GM23338 (cell line): ENCODE measurements at regions not wholly inside any gene's neighbourhood (a gene's known extent, or its start where the extent isn't known, plus 50 kb on each side); places are given as distances from the start of the nearest gene placed in this dataset.

Experiments used
- ATAC-seq: fragments of 200-7000 bp; cut with Tn5 transposase; 3 replicates; pipeline ENCODE4 v1.9.1; 2020
- DNase-seq: peaks from one replicate; pipeline ENCODE4 v3.0.0-alpha.2; 2015; ENCODE audit warnings: low spot score
- H2AFZ ChIP-seq: fragments of 200-600 bp; sonication (generic); 2 replicates; pipeline ENCODE4 v1.8.0; 2016; ENCODE audit warnings: antibody characterized with exemption, mild to moderate bottlenecking, moderate library complexity
- H3F3A ChIP-seq: fragments of 200-600 bp; sonication (generic); replicated peaks from 2 replicates; pipeline ENCODE4 v1.8.0; 2017; ENCODE audit warnings: antibody characterized with exemption, mixed run types, low read depth
- H3K27ac ChIP-seq: fragments of 200-600 bp; sonication (generic); 2 replicates; pipeline ENCODE4 v1.6.1; 2016; ENCODE audit warnings: low read depth
- H3K27me3 ChIP-seq: fragments of 200-600 bp; sonication (generic); 2 replicates; pipeline ENCODE4 v1.8.0; 2016; ENCODE audit warnings: mild to moderate bottlenecking, mixed run types, moderate library complexity; ENCODE audit not compliant: insufficient read depth
- H3K36me3 ChIP-seq: fragments of 200-600 bp; sonication (generic); 2 replicates; pipeline ENCODE4 v1.8.0; 2016; ENCODE audit warnings: mild to moderate bottlenecking; ENCODE audit not compliant: insufficient read depth
- H3K4me1 ChIP-seq: fragments of 200-600 bp; sonication (generic); 2 replicates; pipeline ENCODE4 v1.8.0; 2016; ENCODE audit warnings: mild to moderate bottlenecking, moderate library complexity; ENCODE audit not compliant: insufficient read depth
- H3K4me2 ChIP-seq: fragments of 200-600 bp; sonication (generic); 2 replicates; pipeline ENCODE4 v1.7.1; 2017; ENCODE audit warnings: mixed run types
- H3K4me3 ChIP-seq: fragments of 200-600 bp; sonication (generic); 2 replicates; pipeline ENCODE4 v1.6.1; 2016; ENCODE audit warnings: mixed run types
- H3K79me2 ChIP-seq: fragments of 200-600 bp; sonication (generic); replicated peaks from 2 replicates; pipeline ENCODE4 v1.8.0; 2017; ENCODE audit warnings: mild to moderate bottlenecking; ENCODE audit not compliant: insufficient read depth
- H3K9me2 ChIP-seq: fragments of 200-600 bp; sonication (generic); 2 replicates; pipeline ENCODE4 v1.8.0; 2017; ENCODE audit not compliant: insufficient read depth
- H4K20me1 ChIP-seq: fragments of 200-600 bp; sonication (generic); replicated peaks from 2 replicates; pipeline ENCODE4 v1.8.0; 2017; ENCODE audit warnings: mild to moderate bottlenecking; ENCODE audit not compliant: insufficient read depth
- H3K27ac Mint-ChIP-seq: 2 replicates; pipeline ENCODE4 v1.8.0; 2020; ENCODE audit warnings: inconsistent platforms, mild to moderate bottlenecking, moderate library complexity, mixed read lengths
- H3K27me3 Mint-ChIP-seq: 3 replicates; pipeline ENCODE4 v1.8.0; 2022; ENCODE audit warnings: low read depth, mild to moderate bottlenecking, moderate library complexity, mixed read lengths, inconsistent platforms; ENCODE audit not compliant: insufficient read depth, poor library complexity
- H3K36me3 Mint-ChIP-seq: 3 replicates; pipeline ENCODE4 v1.8.0; 2021; ENCODE audit warnings: low read depth, mild to moderate bottlenecking, inconsistent platforms, moderate library complexity, mixed read lengths
- H3K4me1 Mint-ChIP-seq: 3 replicates; pipeline ENCODE4 v1.8.0; 2020; ENCODE audit warnings: mild to moderate bottlenecking, inconsistent platforms, mixed read lengths
- H3K4me3 Mint-ChIP-seq: 3 replicates; pipeline ENCODE4 v1.8.0; 2021; ENCODE audit warnings: moderate library complexity, mild to moderate bottlenecking, inconsistent platforms, mixed read lengths
- H3K9me3 Mint-ChIP-seq: 3 replicates; pipeline ENCODE4 v1.8.0; 2020; ENCODE audit warnings: moderate library complexity, mild to moderate bottlenecking, inconsistent platforms, mixed read lengths
- CREB1 ChIP-seq: fragments of 250-450 bp; sonication (Bioruptor Pico); IDR thresholded peaks from 2 replicates; pipeline ENCODE4 v1.5.0; 2020; ENCODE audit warnings: low read depth, mild to moderate bottlenecking, moderate library complexity
- CTCF ChIP-seq, 2 experiments: fragments of 200-600 bp in 1 of 2; sonication (generic) in 1 of 2; conservative IDR thresholded peaks; 2 replicates each; pipeline versions ENCODE4 v1.5.1 to v1.6.1; 2016 to 2017; ENCODE audit warnings: antibody characterized with exemption in 2 of 2, low read depth in 2 of 2, mild to moderate bottlenecking in 2 of 2, moderate library complexity in 1 of 2
- ETS1 ChIP-seq: IDR thresholded peaks from 2 replicates; pipeline ENCODE4 v1.6.1; 2016; ENCODE audit warnings: antibody characterized with exemption
- EZH2 ChIP-seq: fragments of 200-600 bp; sonication (generic); IDR thresholded peaks from one replicate; pipeline ENCODE4 v1.8.0; 2017; ENCODE audit warnings: antibody characterized with exemption, mild to moderate bottlenecking, low read depth; ENCODE audit not compliant: unreplicated experiment
- EZH2phosphoT487 ChIP-seq: fragments of 200-600 bp; sonication (generic); IDR thresholded peaks from one replicate; pipeline ENCODE4 v1.8.1; 2018; ENCODE audit warnings: antibody characterized with exemption; ENCODE audit not compliant: unreplicated experiment
- JUNB ChIP-seq: IDR thresholded peaks from one replicate; pipeline ENCODE4 v1.6.1; 2016; ENCODE audit warnings: antibody characterized with exemption; ENCODE audit not compliant: unreplicated experiment
- NANOG ChIP-seq: IDR thresholded peaks from 2 replicates; pipeline ENCODE4 v1.6.1; 2016; ENCODE audit warnings: antibody characterized with exemption, borderline replicate concordance
- POLR2AphosphoS5 ChIP-seq: IDR thresholded peaks from 2 replicates; pipeline ENCODE4 v1.6.1; 2016; ENCODE audit warnings: antibody characterized with exemption, low read depth
- REST ChIP-seq: IDR thresholded peaks from one replicate; pipeline ENCODE4 v1.6.1; 2018; ENCODE audit warnings: antibody characterized with exemption; ENCODE audit not compliant: unreplicated experiment
- STAT1 ChIP-seq: IDR thresholded peaks from one replicate; pipeline ENCODE4 v1.6.1; 2016; ENCODE audit warnings: antibody characterized with exemption; ENCODE audit not compliant: unreplicated experiment
- ZNF114 ChIP-seq: fragments of 250-450 bp; sonication (Bioruptor Pico); IDR thresholded peaks from 2 replicates; pipeline ENCODE4 v1.5.0; 2020; ENCODE audit warnings: mild to moderate bottlenecking, moderate library complexity
- ZNF331 ChIP-seq: fragments of 250-450 bp; sonication (Bioruptor Pico); IDR thresholded peaks from 2 replicates; pipeline ENCODE4 v1.5.0; 2020; ENCODE audit warnings: low read depth, mild to moderate bottlenecking, moderate library complexity
- ZNF462 ChIP-seq: fragments of 250-450 bp; sonication (Bioruptor Pico); IDR thresholded peaks from 2 replicates; pipeline ENCODE4 v1.5.0; 2020; ENCODE audit warnings: mild to moderate bottlenecking, moderate library complexity

GRCh38 chr4:187389420-187389819 lies 606.2 kb upstream of the ZFP42 start (continued):
- TF ChIP-seq REST = no peak
- TF ChIP-seq CTCF (conservative IDR thresholded peaks at IDR 0.05; ENCODE audit: low read depth in 2 of 2) = no peak
- TF ChIP-seq EZH2phosphoT487 = no peak
- no peak for TF ChIP-seq NANOG
- TF ChIP-seq STAT1 = no peak
- TF ChIP-seq EZH2 = no peak
- no peak for TF ChIP-seq ZNF114 (CRISPR knock-in tag)

- Histone ChIP-seq H2AFZ (no peak overlapping the region), H3K4me3 (no peak overlapping the region), H3F3A (no peaks in the 10 kb centered on the region), H4K20me1 (no peaks in the 10 kb centered on the region), H3K4me2 (no peak overlapping the region), H3K79me2 (no peaks in the 10 kb centered on the region), H3K27me3 (no peaks in the 10 kb centered on the region), H3K27ac (no peak overlapping the region), H3K9me2 (0 out of 2 replicates have a peak, but pooled peaks cover 13% of the 10 kb centered on the region), H3K36me3 (no peaks in the 10 kb centered on the region), H3K4me1 (no peaks in the 10 kb centered on the region)
- Mint-ChIP-seq H3K27ac (no peak overlapping the region), H3K36me3 (no peaks in the 10 kb centered on the region), H3K4me1 (no peaks in the 10 kb centered on the region), H3K27me3 (no peaks in the 10 kb centered on the region), H3K4me3 (no peak overlapping the region), H3K9me3 (no peaks in the 10 kb centered on the region)
- DNase-seq (no peak), ATAC-seq (no peak)
- TF ChIP-seq CREB1 (CRISPR knock-in tag) (no peak), EZH2 (no peak), JUNB (no peak), STAT1 (no peak), ETS1 (no peak), ZNF462 (CRISPR knock-in tag) (no peak), NANOG (no peak), ZNF331 (CRISPR knock-in tag) (no peak), POLR2AphosphoS5 (no peak)
Observed at GRCh38 chr4:187390646-187391045, 604.9 kb upstream of the ZFP42 start.
